Lung (tissue), 11 donors: ENCODE measurements at regions not wholly inside any gene's neighbourhood (a gene's known extent, or its start where the extent isn't known, plus 50 kb on each side); places are given as distances from the start of the nearest gene placed in this dataset.
A peak's percentile ranks its signal among the peaks of the same experiment; 100 is the strongest.

Source experiments
- ATAC-seq: fragments of 200-7000 bp; cut with Tn5 transposase; one replicate; pipeline ENCODE4 v1.9.1; 2020; ENCODE audit warnings: moderate number of reproducible peaks; ENCODE audit not compliant: insufficient read depth, low FRiP score
- DNase-seq, 3 donors: peaks; one replicate each; pipeline ENCODE4 v3.0.0-alpha.2; 2013 to 2017
- H3K27ac ChIP-seq, 2 donors: one replicate each; pipeline ENCODE4 v1.5.1; 2013; ENCODE audit warnings: mild to moderate bottlenecking in 2 of 2, moderate library complexity in 2 of 2, control low read depth in 1 of 2, inconsistent platforms in 1 of 2, low read depth in 1 of 2, low read length in 1 of 2
- H3K27me3 ChIP-seq, 3 donors: one replicate each; pipeline ENCODE4 v1.5.1; 2013; ENCODE audit warnings: low read length in 2 of 3; ENCODE audit not compliant: control insufficient read depth in 3 of 3, insufficient read depth in 3 of 3
- H3K36me3 ChIP-seq, 4 donors: one replicate each; pipeline ENCODE4 v1.5.1; 2013; ENCODE audit warnings: low read length in 4 of 4, mild to moderate bottlenecking in 1 of 4, moderate library complexity in 1 of 4; ENCODE audit not compliant: control insufficient read depth in 4 of 4, insufficient read depth in 4 of 4
- H3K4me1 ChIP-seq, 5 donors: one replicate each; pipeline ENCODE4 v1.5.1; 2013; ENCODE audit warnings: low read length in 5 of 5, mild to moderate bottlenecking in 2 of 5, moderate library complexity in 1 of 5; ENCODE audit not compliant: control insufficient read depth in 5 of 5, insufficient read depth in 5 of 5
- H3K4me3 ChIP-seq: one replicate; pipeline ENCODE4 v1.5.1; 2013; ENCODE audit warnings: mild to moderate bottlenecking, control low read depth, moderate library complexity
- H3K9ac ChIP-seq, 2 donors: one replicate each; pipeline ENCODE4 v1.5.1; 2013; ENCODE audit warnings: low read length in 2 of 2, control low read depth in 1 of 2; ENCODE audit not compliant: insufficient read depth in 1 of 2
- H3K9me3 ChIP-seq, 4 donors: one replicate each; pipeline ENCODE4 v1.5.1; 2013; ENCODE audit warnings: low read length in 3 of 4, mild to moderate bottlenecking in 1 of 4, moderate library complexity in 1 of 4; ENCODE audit not compliant: control insufficient read depth in 4 of 4, insufficient read depth in 3 of 4
- CTCF ChIP-seq: IDR thresholded peaks from 2 replicates; pipeline ENCODE4 v1.5.1; 2012; ENCODE audit warnings: mild to moderate bottlenecking; ENCODE audit errors: control extremely low read depth, extremely low read depth
- WGBS, 2 donors: extraction: QIAGEN DNeasy Blood & Tissue Kit; methylation state at CpG; one replicate each; pipeline ENCODE4 v1.1.7; 2013; 5-methylcytosine and 5-hydroxymethylcytosine counted together
- donor health status: control.
- donor health status: control.
- donor health status: Bipolar disorder and iron deficiency.
- donor health status: healthy.
- donor health status: DM: yes; HTN: yes; CAD: no.

GRCh38 chr2:11022591-11023273 lies 111.0 kb downstream of the KCNF1 start:
- Histone ChIP-seq H3K4me3 (no peak overlapping the region), H3K36me3 (no peaks in the 10 kb centered on the region), H3K9me3 (peaks cover 0 to 6% (median 0%) of the 10 kb centered on the region in 4 donors), H3K27ac (no peak overlapping the region), H3K9ac (no peak overlapping the region), H3K27me3 (peaks cover 0 to 3% (median 0%) of the 10 kb centered on the region in 3 donors), H3K4me1 (peaks cover 0 to 27% (median 0%) of the 10 kb centered on the region in 5 donors)
- DNase-seq: peak; percentile 60 to 84 (median 78)
- no peak for TF ChIP-seq CTCF
- ATAC-seq: no peak
- WGBS, 2 donors: 72 to 81% methylated on average over 12 of the region's 12 CpGs

GRCh38 chr2:11023326-11024258 lies 111.9 kb downstream of the KCNF1 start:
- no peak overlapping the region for H3K4me3 ChIP-seq
- H3K9ac ChIP-seq: no peak overlapping the region
- DNase-seq: no peak
- H3K9me3 ChIP-seq: peaks cover 0 to 3% (median 0%) of the 10 kb centered on the region in 4 donors
- 86% methylated on average over 29 of the region's 29 CpGs for WGBS, 2 donors
- TF ChIP-seq CTCF: no peak
- H3K36me3 ChIP-seq: no peaks in the 10 kb centered on the region
- no peak overlapping the region for H3K27ac ChIP-seq
- no peaks in the 10 kb centered on the region for H3K27me3 ChIP-seq
- H3K4me1 ChIP-seq: peaks cover 0 to 27% (median 0%) of the 10 kb centered on the region in 5 donors
- no peak for ATAC-seq

DNA sequence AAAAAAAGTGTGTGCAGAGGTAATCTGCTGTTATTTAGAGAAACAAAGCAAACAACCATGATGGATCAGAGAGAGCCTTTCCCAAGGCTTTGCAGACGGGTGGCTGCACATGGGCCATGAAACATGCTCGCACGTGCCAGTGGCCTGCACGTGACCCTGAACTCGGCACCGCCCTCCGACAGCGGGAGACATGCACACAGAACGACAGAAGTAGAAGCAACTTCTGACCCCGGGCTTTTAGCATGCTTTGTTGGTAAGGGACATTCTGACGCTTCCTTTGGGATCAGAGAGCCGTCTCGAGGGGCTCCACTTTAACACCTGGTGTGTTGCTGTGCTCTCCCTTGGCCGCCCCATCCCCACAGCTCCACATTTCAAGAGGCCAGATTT lies 112.5 kb downstream of the KCNF1 start:
- no peaks in the 10 kb centered on the region for H3K36me3 ChIP-seq
- H3K9ac ChIP-seq: no peak overlapping the region
- H3K4me3 ChIP-seq: no peak overlapping the region
- DNase-seq: peak; percentile 81 to 87 (median 81)
- H3K27ac ChIP-seq: no peak overlapping the region
- ATAC-seq: no peak
- 39 to 61% methylated on average over 14 of the region's 14 CpGs for WGBS, 2 donors
- peaks cover 0 to 27% (median 0%) of the 10 kb centered on the region in 5 donors for H3K4me1 ChIP-seq
- H3K9me3 ChIP-seq: peaks cover 0 to 3% (median 0%) of the 10 kb centered on the region in 4 donors
- TF ChIP-seq CTCF: no peak
- H3K27me3 ChIP-seq: no peaks in the 10 kb centered on the region
